GM10266 (cell line): ENCODE measurements at regions not wholly inside any gene's neighbourhood (a gene's known extent, or its start where the extent isn't known, plus 50 kb on each side); places are given as distances from the start of the nearest gene placed in this dataset.

Source experiments
- DNase-seq: peaks from one replicate; pipeline ENCODE4 v3.0.0; 2012; ENCODE audit errors: extremely low spot score
- CTCF ChIP-seq: IDR thresholded peaks from 2 replicates; pipeline ENCODE4 v1.5.1; 2012; ENCODE audit warnings: mild to moderate bottlenecking, low read depth; ENCODE audit not compliant: control insufficient read depth, insufficient read depth; ENCODE audit errors: missing control alignments

GRCh38 chr1:95383111-95383510 is 149.1 kb downstream of the RWDD3 start:
- no peak for DNase-seq
- no peak for TF ChIP-seq CTCF

GRCh38 chr1:95384567-95384966 is 150.6 kb downstream of the RWDD3 start:
- peak; percentile 14 for DNase-seq
- TF ChIP-seq CTCF = no peak

- TF ChIP-seq CTCF = no peak
- no peak for DNase-seq
Observed at GRCh38 chr1:95386371-95386770, 152.4 kb downstream of the RWDD3 start.

- DNase-seq = no peak
- no peak for TF ChIP-seq CTCF
Observed at GRCh38 chr1:95386915-95387314, 152.9 kb downstream of the RWDD3 start.

- no peak for DNase-seq
- no peak for TF ChIP-seq CTCF
Observed at GRCh38 chr1:95388031-95388430, 154.0 kb downstream of the RWDD3 start.

GRCh38 chr1:95393434-95393833 is 159.4 kb downstream of the RWDD3 start:
- no peak for TF ChIP-seq CTCF

GRCh38 chr1:95396557-95396956 is 162.5 kb downstream of the RWDD3 start:
- no peak for DNase-seq
- no peak for TF ChIP-seq CTCF

More at GRCh38 chr1:95393434-95393833, 159.4 kb downstream of the RWDD3 start:
- DNase-seq = no peak

GRCh38 chr1:95402780-95403179 is 168.8 kb downstream of the RWDD3 start:
- DNase-seq = no peak
- no peak for TF ChIP-seq CTCF
